Osteoblast (primary cell): ENCODE measurements at regions not wholly inside any gene's neighbourhood (a gene's known extent, or its start where the extent isn't known, plus 50 kb on each side); places are given as distances from the start of the nearest gene placed in this dataset.

Experiments used
- DNase-seq: peaks from one replicate; pipeline ENCODE4 v3.0.0; 2011; ENCODE audit warnings: low spot score, mixed read lengths; ENCODE audit not compliant: insufficient read length; ENCODE audit errors: missing footprints
- H2AFZ ChIP-seq: 2 replicates; pipeline ENCODE4 v1.6.0; 2011; ENCODE audit warnings: mild to moderate bottlenecking, low read length
- H3K27ac ChIP-seq: 2 replicates; pipeline ENCODE4 v1.5.1; 2011; ENCODE audit warnings: mild to moderate bottlenecking, low read depth, low read length, moderate library complexity
- H3K27me3 ChIP-seq: 2 replicates; pipeline ENCODE4 v1.6.0; 2012; ENCODE audit warnings: mild to moderate bottlenecking, control low read depth, inconsistent platforms, low read length, moderate library complexity; ENCODE audit not compliant: insufficient read depth
- H3K36me3 ChIP-seq: 2 replicates; pipeline ENCODE4 v1.5.1; 2011; ENCODE audit warnings: mild to moderate bottlenecking, low read length, control low read depth, moderate library complexity; ENCODE audit not compliant: insufficient read depth
- H3K4me1 ChIP-seq: 2 replicates; pipeline ENCODE4 v1.5.1; 2011; ENCODE audit warnings: mild to moderate bottlenecking, low read length, control low read depth, moderate library complexity; ENCODE audit not compliant: insufficient read depth
- H3K4me2 ChIP-seq: 2 replicates; pipeline ENCODE4 v1.6.0; 2011; ENCODE audit warnings: mild to moderate bottlenecking, low read length; ENCODE audit not compliant: insufficient read depth
- H3K4me3 ChIP-seq: fragments of 200-600 bp; sonication (generic); 3 replicates; pipeline ENCODE4 v1.5.1; 2012; ENCODE audit warnings: mild to moderate bottlenecking, low read length, inconsistent platforms; ENCODE audit not compliant: insufficient read depth
- H3K79me2 ChIP-seq: 2 replicates; pipeline ENCODE4 v1.6.0; 2012; ENCODE audit warnings: mild to moderate bottlenecking, low read length, control low read depth, inconsistent platforms; ENCODE audit not compliant: insufficient read depth
- H3K9me3 ChIP-seq: 2 replicates; pipeline ENCODE4 v1.5.1; 2011; ENCODE audit warnings: low read depth, low read length, control low read depth
- H4K20me1 ChIP-seq: 2 replicates; pipeline ENCODE4 v1.6.0; 2012; ENCODE audit warnings: mild to moderate bottlenecking, low read length, control low read depth; ENCODE audit not compliant: insufficient read depth
- TF ChIP-seq, protein P1 (sequence below): IDR thresholded peaks from 2 replicates; pipeline ENCODE4 v1.5.1; 2011; ENCODE audit warnings: mild to moderate bottlenecking, low read depth, low read length, moderate library complexity; ENCODE audit errors: extremely low read depth

DNA sequence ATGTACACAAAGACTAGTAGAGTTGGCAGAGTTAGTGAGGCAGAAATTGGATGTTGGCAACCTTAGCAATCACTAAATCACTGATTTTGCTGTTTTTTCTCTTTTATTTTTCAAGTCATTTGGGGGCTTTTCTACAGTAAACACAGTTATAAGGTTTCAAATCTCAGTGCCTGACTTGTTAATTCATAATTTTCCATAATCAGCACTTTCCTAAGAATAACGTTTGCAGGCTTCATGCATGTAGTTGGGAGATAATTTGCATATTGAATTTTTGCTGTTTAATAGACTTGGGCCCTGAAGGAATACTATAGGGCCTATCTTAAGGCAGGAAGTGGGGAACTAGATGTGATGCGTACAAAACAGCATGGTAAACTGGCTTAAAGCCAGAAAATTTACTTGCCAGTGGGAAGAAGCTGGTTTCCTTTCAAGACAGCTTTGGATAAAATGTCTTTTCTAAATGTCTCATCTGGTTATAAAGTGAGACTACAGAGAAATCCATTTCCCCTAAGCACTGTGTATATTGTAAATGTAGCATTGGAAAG, 127.2 kb upstream of the SMIM21 start:
- H3K4me3 ChIP-seq: no peak overlapping the region
- no peaks in the 10 kb centered on the region for H3K9me3 ChIP-seq
- no peak overlapping the region for H2AFZ ChIP-seq
- DNase-seq: no peak
- no peaks in the 10 kb centered on the region for H3K27me3 ChIP-seq
- no peak overlapping the region for H3K27ac ChIP-seq
- H3K4me2 ChIP-seq: no peak overlapping the region
- no peaks in the 10 kb centered on the region for H4K20me1 ChIP-seq
- no peaks in the 10 kb centered on the region for H3K4me1 ChIP-seq
- H3K79me2 ChIP-seq: no peaks in the 10 kb centered on the region
- H3K36me3 ChIP-seq: no peaks in the 10 kb centered on the region
- TF ChIP-seq, protein P1, sequence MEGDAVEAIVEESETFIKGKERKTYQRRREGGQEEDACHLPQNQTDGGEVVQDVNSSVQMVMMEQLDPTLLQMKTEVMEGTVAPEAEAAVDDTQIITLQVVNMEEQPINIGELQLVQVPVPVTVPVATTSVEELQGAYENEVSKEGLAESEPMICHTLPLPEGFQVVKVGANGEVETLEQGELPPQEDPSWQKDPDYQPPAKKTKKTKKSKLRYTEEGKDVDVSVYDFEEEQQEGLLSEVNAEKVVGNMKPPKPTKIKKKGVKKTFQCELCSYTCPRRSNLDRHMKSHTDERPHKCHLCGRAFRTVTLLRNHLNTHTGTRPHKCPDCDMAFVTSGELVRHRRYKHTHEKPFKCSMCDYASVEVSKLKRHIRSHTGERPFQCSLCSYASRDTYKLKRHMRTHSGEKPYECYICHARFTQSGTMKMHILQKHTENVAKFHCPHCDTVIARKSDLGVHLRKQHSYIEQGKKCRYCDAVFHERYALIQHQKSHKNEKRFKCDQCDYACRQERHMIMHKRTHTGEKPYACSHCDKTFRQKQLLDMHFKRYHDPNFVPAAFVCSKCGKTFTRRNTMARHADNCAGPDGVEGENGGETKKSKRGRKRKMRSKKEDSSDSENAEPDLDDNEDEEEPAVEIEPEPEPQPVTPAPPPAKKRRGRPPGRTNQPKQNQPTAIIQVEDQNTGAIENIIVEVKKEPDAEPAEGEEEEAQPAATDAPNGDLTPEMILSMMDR: no peak

DNA sequence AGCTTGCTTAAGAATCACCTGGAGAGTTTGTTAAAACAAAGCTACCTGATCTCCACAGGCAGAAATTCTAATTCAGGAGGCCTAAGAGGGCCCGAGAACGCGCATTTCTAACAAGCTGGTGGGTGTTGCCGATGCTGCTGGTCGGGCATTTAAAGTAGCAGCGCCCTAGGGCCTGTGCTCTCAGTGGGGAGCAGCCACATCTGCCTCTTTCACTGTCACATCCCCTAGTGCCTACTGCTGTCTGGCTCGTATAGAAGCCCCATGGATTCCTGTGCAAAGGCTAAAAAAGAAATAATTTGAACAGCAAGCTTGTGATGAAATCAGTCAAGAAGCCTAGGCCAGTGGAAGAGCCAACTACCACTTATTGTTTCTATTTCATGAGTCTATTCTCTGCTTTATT, 126.7 kb upstream of the SMIM21 start:
- Histone ChIP-seq H3K4me1 (no peaks in the 10 kb centered on the region), H3K27me3 (no peaks in the 10 kb centered on the region), H3K36me3 (no peaks in the 10 kb centered on the region), H3K4me2 (no peak overlapping the region), H3K4me3 (no peak overlapping the region), H2AFZ (no peak overlapping the region), H3K27ac (no peak overlapping the region), H3K9me3 (no peaks in the 10 kb centered on the region), H3K79me2 (no peaks in the 10 kb centered on the region), H4K20me1 (no peaks in the 10 kb centered on the region)
- DNase-seq: no peak
- TF ChIP-seq, protein P1: no peak

DNA sequence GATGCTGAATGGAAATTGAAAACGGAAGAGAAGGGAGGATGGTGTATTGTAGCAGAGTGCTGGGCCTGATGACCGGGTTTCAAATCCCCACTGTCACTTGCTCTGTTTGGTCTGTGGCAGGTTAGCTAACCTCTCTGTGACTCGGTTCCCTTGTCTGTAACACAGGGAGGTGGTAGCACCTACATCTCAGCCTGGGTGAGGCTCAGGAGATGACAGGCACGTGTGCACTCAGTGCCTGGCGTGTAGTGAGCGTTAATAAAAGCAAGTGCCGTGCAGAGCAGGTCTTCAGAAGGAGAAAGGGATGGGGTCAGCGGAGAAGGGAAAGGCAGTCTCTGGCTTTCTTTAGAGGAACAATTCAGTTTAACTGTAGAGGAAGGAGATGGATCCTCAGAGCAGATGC, 125.5 kb upstream of the SMIM21 start:
- H4K20me1 ChIP-seq: no peaks in the 10 kb centered on the region
- DNase-seq: no peak
- H3K36me3 ChIP-seq: no peaks in the 10 kb centered on the region
- H3K4me2 ChIP-seq: no peak overlapping the region
- no peak overlapping the region for H3K27ac ChIP-seq
- TF ChIP-seq, protein P1: no peak
- H3K79me2 ChIP-seq: no peaks in the 10 kb centered on the region
- H3K4me1 ChIP-seq: no peaks in the 10 kb centered on the region
- no peaks in the 10 kb centered on the region for H3K27me3 ChIP-seq
- no peak overlapping the region for H2AFZ ChIP-seq
- no peaks in the 10 kb centered on the region for H3K9me3 ChIP-seq
- no peak overlapping the region for H3K4me3 ChIP-seq

DNA sequence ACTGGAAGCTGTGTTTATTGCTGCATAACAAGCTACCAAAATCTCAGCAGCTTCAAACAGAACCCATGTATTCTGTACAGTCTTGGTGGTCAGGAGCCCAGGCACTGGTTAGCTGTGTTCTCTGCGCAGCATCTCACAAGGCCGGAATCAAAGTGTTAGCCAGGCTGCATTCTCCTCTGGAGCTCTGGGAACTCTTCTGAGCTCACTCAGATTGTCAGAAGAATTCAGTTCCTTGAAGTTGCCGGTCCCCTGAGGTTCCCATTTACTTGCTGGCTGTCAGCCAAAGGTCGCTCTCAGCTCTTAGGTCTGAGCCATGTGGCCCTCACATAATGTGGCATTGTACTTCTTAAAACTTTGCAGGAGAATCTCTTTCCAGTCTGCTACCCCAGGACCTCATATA, 123.6 kb upstream of the SMIM21 start:
- Histone ChIP-seq H3K4me1 (no peaks in the 10 kb centered on the region), H3K4me2 (no peak overlapping the region), H4K20me1 (no peaks in the 10 kb centered on the region), H2AFZ (no peak overlapping the region), H3K79me2 (no peaks in the 10 kb centered on the region), H3K36me3 (no peaks in the 10 kb centered on the region), H3K9me3 (no peaks in the 10 kb centered on the region), H3K27me3 (no peaks in the 10 kb centered on the region), H3K4me3 (no peak overlapping the region), H3K27ac (no peak overlapping the region)
- TF ChIP-seq, protein P1: no peak
- DNase-seq: no peak
